KBM-7 (cell line): ENCODE measurements at regions not wholly inside any gene's neighbourhood (a gene's known extent, or its start where the extent isn't known, plus 50 kb on each side); places are given as distances from the start of the nearest gene placed in this dataset.

Experiments used
- DNase-seq: peaks from one replicate; pipeline ENCODE4 v3.0.0-alpha.2; 2015
- in situ Hi-C: fragments of 300-500 bp; cut with MboI; formaldehyde crosslinking; loops from 2 replicates; pipeline ENCODE4 v1.14.3; 2020; ENCODE audit warnings: low sequenced_read_pairs, low pct_unique_long_range_greater_than_20kb, mixed read lengths

DNA sequence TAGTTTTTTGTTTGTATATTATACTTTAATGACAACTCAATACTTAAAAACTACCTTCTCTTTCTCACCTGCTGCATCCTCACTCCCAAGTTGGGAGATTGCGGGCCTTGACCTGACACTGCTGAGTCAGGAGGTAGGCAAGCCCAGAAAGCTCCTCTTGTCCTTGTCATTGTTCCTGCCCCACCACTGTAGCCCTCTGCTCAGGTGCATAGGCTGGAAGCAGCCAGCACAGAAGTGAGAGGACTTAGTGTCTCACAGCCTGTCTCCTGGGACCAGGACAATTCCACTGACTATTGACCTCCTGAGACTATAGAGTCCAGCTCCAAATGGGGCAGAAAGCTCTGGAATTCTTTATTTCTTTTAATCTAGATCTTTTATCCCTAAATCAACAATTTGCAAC is 123.5 kb upstream of the NDP start:
- in situ Hi-C loops, result no loop called here
- DNase-seq, result no peak

DNA sequence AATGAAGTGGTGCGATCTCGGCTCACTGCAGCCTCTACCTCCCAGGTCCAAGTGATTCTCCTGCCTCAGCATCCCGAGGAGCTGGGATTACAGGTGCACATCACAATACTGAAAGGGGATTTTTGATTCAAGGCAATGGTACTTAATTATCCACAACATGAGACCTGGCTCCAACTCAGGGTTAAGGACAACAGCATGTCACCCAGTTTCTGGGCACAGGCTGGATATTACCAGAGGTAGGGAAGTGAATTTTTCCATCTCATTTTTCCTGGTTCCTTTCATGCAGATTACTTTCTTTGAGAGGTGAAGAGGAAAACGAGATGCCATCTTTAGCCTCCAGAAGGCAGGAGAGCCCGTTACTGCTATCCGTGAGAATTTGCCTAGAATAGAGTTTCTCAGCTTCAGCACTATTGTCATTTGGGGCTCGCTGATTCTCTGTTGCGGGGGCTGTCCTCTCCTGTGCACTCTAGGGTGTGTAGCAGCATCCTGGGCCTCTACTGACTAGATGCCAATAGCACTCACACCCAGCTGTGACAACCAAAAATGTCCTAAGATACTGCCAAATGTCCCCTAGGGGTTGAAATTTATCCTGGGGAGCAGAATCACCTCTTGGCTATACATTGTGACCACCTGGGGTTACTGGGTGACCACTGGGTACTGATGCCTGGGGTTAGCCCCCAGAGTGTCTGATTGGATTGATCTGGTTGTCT is 121.8 kb upstream of the NDP start:
- in situ Hi-C loops, result no loop called here
- no peak for DNase-seq

DNA sequence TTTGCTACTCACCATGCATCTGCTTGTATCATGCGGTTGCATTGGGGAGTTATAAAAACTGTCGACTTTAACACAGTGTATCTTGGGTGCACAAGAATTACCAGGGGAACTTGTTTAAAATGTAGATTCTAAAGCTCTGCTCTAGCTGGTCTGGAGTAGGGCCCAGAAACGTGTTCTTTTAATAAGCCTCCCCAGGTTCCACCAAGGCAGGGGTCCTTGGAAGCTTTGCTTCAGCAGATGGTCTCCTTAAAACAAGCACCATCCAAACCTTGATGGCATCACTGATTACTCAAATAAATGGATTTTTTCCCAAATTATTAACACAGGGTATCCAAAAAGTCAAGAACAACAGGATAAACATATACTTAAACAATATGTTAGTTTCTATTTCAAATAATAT is 120.2 kb upstream of the NDP start:
- no peak for DNase-seq
- in situ Hi-C loops, result no loop called here

DNA sequence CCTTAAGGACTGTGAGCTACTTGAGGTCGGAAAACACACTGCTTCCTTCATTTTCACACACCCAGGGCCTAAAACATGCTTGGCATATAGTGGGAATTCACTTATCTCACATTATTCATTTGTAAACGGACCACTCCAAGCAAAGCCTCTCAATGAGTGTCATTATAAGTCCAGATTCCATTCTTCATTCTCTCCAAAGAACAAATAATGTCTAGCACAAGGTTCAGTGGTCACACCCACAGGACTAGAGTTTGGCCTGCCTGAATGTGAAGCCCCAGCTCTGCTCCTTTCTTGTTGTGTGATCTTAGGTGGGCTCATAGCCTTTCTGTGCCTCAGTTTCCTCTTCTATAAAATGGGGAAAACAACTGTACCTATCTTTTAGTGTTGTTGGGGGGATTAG is 119.6 kb upstream of the NDP start:
- in situ Hi-C loops, result no loop called here
- DNase-seq, result no peak

- in situ Hi-C loops, result no loop called here
- no peak for DNase-seq
These were observed 115.4 kb upstream of the NDP start for GRCh38 chrX:44088510-44089144.

GRCh38 chrX:44085209-44085608 is 112.0 kb upstream of the NDP start:
- DNase-seq, result no peak
- in situ Hi-C loops, result no loop called here

DNA sequence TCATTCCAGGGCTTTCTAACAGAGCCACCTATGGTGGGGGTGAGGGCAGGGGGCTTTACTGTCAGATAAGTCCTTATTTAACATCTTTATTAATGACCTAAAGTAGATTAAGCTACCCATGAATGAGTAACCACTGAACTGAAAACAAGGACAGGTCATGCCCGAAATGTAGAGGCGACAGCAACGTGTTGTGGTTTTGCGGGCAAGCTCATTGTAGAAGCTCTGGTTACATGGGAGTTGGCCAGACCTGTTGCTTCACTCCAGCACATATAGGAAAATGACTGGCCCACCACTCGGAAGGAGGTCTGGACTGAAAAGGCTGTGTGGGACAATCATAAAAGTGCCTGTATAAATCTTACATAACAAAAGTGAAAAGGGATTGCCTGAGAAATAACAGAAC is 109.6 kb upstream of the NDP start:
- DNase-seq, result no peak
- in situ Hi-C loops, result no loop called here

GRCh38 chrX:44080083-44080482 is 106.9 kb upstream of the NDP start:
- in situ Hi-C loops, result no loop called here
- no peak for DNase-seq

DNA sequence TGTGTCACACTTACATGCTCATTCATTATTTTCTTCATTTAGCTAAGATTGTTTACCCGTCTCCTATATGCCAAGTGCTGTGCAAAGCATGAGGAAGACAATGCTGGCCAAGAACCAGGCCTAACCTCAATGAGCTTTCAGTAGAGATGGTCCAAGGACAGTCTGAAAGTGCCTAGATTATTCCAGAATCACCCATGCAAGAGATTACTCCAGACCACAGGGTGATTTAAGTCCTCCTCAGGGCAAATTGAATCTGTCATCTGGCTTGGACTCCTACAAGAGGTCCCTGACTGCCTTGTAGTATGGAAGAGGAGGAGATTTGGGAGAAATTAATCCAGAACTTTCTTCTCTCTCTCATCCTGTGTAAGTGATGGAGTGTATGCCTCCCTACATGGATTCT is 99.4 kb upstream of the NDP start:
- DNase-seq, result no peak
- in situ Hi-C loops, result no loop called here

GRCh38 chrX:44071847-44072551 is 98.8 kb upstream of the NDP start:
- in situ Hi-C loops, result no loop called here
- DNase-seq, result no peak

GRCh38 chrX:44071070-44071645 is 98.0 kb upstream of the NDP start:
- DNase-seq, result no peak
- in situ Hi-C loops, result no loop called here

- DNase-seq, result no peak
- in situ Hi-C loops, result no loop called here
These were observed 94.9 kb upstream of the NDP start for GRCh38 chrX:44068043-44068442.

GRCh38 chrX:44063606-44064005 is 90.4 kb upstream of the NDP start:
- in situ Hi-C loops, result no loop called here
- no peak for DNase-seq

DNA sequence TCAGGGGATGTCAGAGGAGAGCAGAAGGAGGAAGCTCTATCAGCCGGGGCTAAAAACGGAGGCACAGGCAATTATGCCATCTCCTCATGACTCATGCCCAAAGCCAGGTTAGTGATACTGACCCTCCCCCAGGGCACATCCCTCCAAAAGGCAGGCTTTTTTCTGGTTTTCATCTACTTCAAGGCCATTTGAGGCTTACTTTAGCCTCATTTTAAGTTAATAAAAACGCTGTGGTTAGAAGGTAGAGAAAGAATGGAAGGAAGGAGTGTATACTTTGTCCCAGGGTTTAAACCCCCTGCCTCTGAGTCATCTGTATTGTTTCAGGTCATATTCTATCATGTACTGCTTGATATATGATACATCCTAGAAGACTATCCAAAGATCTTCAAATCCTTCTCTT is 89.7 kb upstream of the NDP start:
- DNase-seq, result peak; percentile 18
- in situ Hi-C loops, result no loop called here

DNA sequence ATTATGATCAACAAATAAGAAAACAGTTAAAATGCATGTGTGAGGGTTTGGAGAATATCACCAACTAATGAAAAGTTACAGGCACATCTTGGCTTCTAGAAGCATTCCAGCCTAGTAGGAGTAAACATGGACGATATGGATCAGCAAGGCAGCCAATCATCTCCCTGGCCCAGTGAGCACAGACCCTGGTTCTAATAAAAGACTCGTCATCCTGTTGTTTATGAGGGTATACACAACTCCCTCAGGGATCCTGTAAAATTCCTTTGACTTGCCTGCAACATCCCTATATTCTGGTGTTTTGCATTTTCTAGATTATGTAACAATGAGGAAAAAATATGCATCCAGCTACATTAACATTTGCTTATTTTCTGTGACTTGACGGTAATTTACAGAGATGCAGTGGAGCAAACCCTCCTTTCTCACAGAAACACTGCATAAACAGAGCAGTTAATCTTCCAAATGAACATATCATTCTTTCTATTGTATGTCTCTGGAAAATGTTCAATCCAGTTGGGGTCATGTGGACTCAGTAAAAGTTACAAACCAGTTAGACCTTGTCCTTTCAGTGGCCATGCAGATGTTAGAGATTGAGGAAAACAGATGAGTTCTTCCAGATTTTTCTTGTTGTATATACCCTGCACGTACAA is 88.9 kb upstream of the NDP start:
- DNase-seq, result no peak
- in situ Hi-C loops, result no loop called here

GRCh38 chrX:44060221-44060620 is 87.0 kb upstream of the NDP start:
- no peak for DNase-seq
- in situ Hi-C loops, result no loop called here

DNA sequence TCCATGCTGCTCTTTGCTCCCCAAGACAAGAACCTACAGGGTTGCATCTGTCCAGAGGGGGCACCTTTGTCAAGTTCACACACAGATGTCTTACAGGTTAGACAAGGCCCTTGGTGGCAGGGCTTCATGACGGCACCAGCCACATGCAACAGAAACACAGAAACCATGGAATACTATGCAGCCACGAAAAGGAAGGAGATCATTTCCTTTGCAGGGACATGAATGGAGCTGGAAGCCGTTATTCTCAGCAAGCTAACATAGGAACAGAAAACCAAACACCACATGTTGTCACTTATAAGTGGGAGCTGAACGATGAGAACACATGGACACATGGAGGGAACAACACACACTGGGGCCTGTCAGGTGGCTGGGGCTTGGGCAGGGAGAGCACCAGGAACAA is 85.1 kb upstream of the NDP start:
- in situ Hi-C loops, result no loop called here
- no peak for DNase-seq

DNA sequence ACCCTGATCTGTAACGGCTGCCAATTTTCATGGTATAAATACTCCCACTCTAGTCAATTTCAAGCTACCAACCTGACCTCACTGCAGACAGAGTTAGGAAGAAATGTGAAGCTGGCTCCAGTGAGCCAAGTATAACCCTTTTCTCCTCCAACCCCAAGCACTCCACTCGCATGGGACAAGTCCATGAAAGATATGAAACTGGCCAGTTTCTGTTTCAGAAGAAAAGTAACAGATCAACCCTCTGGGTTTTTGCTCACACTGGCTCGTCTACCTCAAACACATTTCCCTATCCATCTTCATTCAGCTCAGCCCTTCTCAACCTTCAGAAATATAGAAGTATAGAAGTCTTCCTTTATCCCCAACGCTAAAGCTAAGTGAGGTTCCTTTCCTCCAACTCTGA is 82.4 kb upstream of the NDP start:
- in situ Hi-C loops, result no loop called here
- no peak for DNase-seq

- in situ Hi-C loops, result no loop called here
- DNase-seq, result no peak
These were observed 81.8 kb upstream of the NDP start for GRCh38 chrX:44054863-44055601.
